Keratinocyte (primary cell): ENCODE measurements at regions not wholly inside any gene's neighbourhood (a gene's known extent, or its start where the extent isn't known, plus 50 kb on each side); places are given as distances from the start of the nearest gene placed in this dataset.

Source experiments
- EZH2 ChIP-seq: IDR thresholded peaks from one replicate; pipeline ENCODE4 v1.6.1; 2012; ENCODE audit warnings: inconsistent platforms, mild to moderate bottlenecking, low read length, moderate library complexity
- TF ChIP-seq, protein P1 (sequence below), 3 experiments: IDR thresholded peaks in 1 of 3; conservative IDR thresholded peaks in 1 of 3; optimal IDR thresholded peaks in 1 of 3; 2 replicates in 2 of 3; 3 replicates in 1 of 3; pipeline versions ENCODE3 to v1.5.1; 2011; ENCODE audit warnings: low read length in 3 of 3, mild to moderate bottlenecking in 3 of 3, moderate library complexity in 2 of 3, control low read depth in 1 of 3, inconsistent platforms in 1 of 3; ENCODE audit not compliant: insufficient read depth in 2 of 3; ENCODE audit errors: extremely low read depth in 1 of 3

DNA sequence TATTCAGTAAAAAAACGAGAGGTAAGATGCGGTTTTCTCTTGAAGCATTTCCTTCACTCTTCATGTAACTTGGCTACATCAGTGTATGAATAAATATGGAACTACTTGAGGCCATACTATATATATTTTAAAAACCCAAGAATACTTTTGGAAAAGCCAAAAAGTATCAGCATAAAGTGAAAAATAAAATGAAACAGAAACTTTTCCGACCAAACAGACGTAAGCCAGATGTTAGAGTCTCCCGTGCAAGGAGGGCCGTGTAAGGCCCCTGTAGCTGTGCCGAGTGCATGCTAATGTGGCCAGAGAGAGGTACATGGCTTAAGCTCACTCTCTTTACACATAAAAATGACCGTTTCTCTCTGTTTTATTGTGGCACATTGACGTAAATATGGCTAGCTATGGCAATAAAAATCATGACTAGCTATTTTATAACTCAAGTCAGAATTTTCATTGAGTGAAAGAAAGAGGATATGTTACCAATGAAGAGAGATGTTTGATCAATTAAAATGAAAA lies 140.1 kb upstream of the GMDS start:
- TF ChIP-seq, protein P1, sequence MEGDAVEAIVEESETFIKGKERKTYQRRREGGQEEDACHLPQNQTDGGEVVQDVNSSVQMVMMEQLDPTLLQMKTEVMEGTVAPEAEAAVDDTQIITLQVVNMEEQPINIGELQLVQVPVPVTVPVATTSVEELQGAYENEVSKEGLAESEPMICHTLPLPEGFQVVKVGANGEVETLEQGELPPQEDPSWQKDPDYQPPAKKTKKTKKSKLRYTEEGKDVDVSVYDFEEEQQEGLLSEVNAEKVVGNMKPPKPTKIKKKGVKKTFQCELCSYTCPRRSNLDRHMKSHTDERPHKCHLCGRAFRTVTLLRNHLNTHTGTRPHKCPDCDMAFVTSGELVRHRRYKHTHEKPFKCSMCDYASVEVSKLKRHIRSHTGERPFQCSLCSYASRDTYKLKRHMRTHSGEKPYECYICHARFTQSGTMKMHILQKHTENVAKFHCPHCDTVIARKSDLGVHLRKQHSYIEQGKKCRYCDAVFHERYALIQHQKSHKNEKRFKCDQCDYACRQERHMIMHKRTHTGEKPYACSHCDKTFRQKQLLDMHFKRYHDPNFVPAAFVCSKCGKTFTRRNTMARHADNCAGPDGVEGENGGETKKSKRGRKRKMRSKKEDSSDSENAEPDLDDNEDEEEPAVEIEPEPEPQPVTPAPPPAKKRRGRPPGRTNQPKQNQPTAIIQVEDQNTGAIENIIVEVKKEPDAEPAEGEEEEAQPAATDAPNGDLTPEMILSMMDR (optimal IDR thresholded peaks at IDR 0.05 in 1 of 3, IDR thresholded peaks at IDR 0.05 in 1 of 3, conservative IDR thresholded peaks at IDR 0.05 in 1 of 3; ENCODE audit: extremely low read depth in 1 of 3, insufficient read depth in 2 of 3, low read length in 3 of 3) = no peak
- no peak for TF ChIP-seq EZH2
